ENCODE measurements at regions not wholly inside any gene's neighbourhood (a gene's known extent, or its start where the extent isn't known, plus 50 kb on each side); places are given as distances from the start of the nearest gene placed in this dataset.

DNA sequence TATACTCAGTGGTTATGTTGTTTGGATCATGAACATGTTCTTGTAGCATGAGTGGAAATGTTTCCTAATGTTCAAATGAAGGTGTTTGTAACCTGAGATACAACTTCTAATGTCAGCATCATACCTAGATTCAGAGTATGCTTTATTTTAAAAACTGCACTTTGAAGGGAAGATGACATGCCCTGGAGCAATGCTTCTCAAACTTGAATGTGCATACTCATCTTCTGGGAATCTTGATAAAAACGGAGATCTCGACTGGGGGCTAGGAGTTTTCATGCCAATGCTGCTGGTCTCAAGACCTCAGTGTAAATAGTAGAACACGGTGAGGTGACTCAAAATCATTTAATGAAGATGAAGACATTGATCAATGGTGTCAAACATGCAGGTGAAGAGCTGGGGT, 440.0 kb upstream of the NOX3 start:
- TF ChIP-seq, protein P1, sequence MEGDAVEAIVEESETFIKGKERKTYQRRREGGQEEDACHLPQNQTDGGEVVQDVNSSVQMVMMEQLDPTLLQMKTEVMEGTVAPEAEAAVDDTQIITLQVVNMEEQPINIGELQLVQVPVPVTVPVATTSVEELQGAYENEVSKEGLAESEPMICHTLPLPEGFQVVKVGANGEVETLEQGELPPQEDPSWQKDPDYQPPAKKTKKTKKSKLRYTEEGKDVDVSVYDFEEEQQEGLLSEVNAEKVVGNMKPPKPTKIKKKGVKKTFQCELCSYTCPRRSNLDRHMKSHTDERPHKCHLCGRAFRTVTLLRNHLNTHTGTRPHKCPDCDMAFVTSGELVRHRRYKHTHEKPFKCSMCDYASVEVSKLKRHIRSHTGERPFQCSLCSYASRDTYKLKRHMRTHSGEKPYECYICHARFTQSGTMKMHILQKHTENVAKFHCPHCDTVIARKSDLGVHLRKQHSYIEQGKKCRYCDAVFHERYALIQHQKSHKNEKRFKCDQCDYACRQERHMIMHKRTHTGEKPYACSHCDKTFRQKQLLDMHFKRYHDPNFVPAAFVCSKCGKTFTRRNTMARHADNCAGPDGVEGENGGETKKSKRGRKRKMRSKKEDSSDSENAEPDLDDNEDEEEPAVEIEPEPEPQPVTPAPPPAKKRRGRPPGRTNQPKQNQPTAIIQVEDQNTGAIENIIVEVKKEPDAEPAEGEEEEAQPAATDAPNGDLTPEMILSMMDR (IDR thresholded peaks at IDR 0.05; ENCODE audit: borderline replicate concordance, insufficient read depth, low read depth, low read length) = no peak
- no peak overlapping the region for H3K4me3 ChIP-seq (ENCODE audit: low read depth, low read length)

DNA sequence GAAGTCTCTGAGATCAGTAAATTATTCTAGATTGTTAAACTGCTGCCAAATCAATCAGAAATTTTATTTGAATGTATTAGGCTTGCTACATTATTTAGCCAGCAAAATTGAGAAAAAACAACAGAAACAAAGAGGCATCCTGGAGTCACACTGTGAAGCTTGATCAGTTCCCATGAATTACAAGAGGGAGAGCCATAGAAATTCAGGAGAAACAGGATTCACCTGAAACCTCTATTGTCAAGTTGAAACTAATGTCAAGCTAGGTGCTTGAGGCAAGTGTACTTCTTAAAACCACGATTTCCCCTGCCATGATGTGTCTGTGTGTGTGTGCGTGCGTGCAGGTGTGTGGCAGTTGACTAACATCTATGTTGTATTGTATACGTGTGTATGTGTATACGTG, 439.1 kb upstream of the NOX3 start:
- H3K4me3 ChIP-seq (ENCODE audit: low read depth, low read length) = no peak overlapping the region
- TF ChIP-seq, protein P1 (IDR thresholded peaks at IDR 0.05; ENCODE audit: borderline replicate concordance, insufficient read depth, low read depth, low read length) = no peak

GRCh38 chr6:155894262-155894661, 438.6 kb upstream of the NOX3 start:
- TF ChIP-seq, protein P1 (IDR thresholded peaks at IDR 0.05; ENCODE audit: borderline replicate concordance, insufficient read depth, low read depth, low read length) = no peak
- H3K4me3 ChIP-seq (ENCODE audit: low read depth, low read length) = no peak overlapping the region

- TF ChIP-seq, protein P1 (IDR thresholded peaks at IDR 0.05; ENCODE audit: borderline replicate concordance, insufficient read depth, low read depth, low read length) = no peak
- no peak overlapping the region for H3K4me3 ChIP-seq (ENCODE audit: low read depth, low read length)
Measured at GRCh38 chr6:155890409-155890808, 434.8 kb upstream of the NOX3 start.

DNA sequence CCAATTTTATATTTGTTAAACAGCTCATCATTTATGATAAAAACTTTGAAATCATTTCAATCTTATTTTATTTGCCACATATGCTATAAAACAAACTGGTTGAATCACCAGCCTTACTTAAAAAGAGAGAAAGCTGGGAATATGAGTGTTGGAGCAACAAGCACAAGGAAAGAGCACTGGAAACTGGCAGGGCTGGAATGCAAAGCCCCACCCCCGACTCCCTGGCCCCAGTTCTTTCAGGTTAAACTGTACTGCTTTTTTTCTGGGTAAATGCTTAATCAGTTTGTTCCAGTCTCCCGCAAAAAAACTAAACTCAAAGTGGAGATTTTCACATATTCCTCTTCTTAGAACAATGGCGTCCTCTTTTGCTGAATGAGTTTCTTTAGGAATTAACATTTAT, 433.8 kb upstream of the NOX3 start:
- no peak overlapping the region for H3K4me3 ChIP-seq (ENCODE audit: low read depth, low read length)
- TF ChIP-seq, protein P1 (IDR thresholded peaks at IDR 0.05; ENCODE audit: borderline replicate concordance, insufficient read depth, low read depth, low read length) = no peak

DNA sequence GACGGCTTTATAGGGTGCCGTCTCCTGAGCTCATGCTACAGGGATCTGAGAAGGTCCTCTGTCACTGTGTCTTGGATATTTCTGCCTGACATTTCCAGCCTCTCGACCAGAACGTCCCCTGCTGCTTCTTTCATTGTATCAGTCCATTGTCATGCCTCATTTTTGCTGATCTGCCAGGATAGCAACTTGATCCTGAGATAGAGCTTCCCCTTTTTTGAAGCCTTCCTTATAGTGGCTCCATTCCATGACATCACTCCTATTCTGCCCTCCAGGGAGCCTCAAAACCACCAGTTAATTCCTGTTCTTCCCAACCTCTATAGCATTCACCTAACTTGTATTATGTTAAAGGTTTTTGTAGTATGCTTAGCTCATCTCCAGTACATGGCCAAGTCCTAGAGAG, 431.8 kb upstream of the NOX3 start:
- H3K4me3 ChIP-seq (ENCODE audit: low read depth, low read length) = no peak overlapping the region
- TF ChIP-seq, protein P1 (IDR thresholded peaks at IDR 0.05; ENCODE audit: borderline replicate concordance, insufficient read depth, low read depth, low read length) = no peak

DNA sequence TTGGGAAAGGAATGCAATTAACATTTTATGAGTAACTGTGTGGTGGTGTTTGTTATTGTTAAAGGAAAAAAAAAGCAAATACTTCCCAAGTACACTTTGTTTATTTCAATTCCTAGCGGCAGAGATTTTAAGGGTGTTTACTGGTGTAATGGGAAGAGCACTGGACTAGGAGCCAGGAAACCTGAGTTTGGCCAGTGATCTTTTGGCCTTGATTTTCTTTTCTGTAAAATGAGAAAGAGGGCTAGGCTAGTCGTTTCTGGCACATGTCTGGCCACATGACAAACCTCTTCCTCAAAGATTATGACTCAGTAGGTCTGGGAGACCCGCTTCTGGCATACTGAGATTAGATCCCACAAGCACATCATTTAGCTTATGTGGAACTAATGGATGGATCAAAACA, 428.1 kb upstream of the NOX3 start:
- TF ChIP-seq, protein P1 (IDR thresholded peaks at IDR 0.05; ENCODE audit: borderline replicate concordance, insufficient read depth, low read depth, low read length) = no peak
- no peak overlapping the region for H3K4me3 ChIP-seq (ENCODE audit: low read depth, low read length)
